ENCODE measurements at regions not wholly inside any gene's neighbourhood (a gene's known extent, or its start where the extent isn't known, plus 50 kb on each side); places are given as distances from the start of the nearest gene placed in this dataset.

DNA sequence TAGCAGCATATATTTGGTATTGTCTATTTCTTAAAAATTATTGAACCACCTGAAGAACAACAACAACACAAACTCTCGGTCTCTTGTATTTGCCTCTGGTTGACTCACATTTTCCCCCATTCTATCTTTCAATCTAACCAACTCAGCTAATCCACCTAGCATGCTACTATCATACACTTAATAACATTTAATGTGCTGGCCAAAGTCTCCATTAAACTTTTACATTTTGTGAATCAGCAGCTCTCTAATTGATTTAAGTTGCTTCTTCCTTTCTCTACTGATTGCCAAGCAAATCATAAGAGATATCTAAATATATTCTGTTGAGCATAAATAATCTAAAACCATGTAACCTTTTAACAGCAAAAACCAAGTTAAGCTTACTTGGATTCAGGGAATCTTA, 631.7 kb downstream of the IGSF11 start:
- no peak for DNase-seq (ENCODE audit: low read depth in 1 of 2, low spot score in 1 of 2)
- Histone ChIP-seq H3K4me1 (ENCODE audit: low read depth) (no peaks in the 10 kb centered on the region), H3K27me3 (no peaks in the 10 kb centered on the region), H3K27ac (no peak overlapping the region), H3K9me3 (ENCODE audit: low read depth) (no peaks in the 10 kb centered on the region), H3K36me3 (no peaks in the 10 kb centered on the region), H3K4me3 (no peak overlapping the region)
- TF ChIP-seq, protein P1, sequence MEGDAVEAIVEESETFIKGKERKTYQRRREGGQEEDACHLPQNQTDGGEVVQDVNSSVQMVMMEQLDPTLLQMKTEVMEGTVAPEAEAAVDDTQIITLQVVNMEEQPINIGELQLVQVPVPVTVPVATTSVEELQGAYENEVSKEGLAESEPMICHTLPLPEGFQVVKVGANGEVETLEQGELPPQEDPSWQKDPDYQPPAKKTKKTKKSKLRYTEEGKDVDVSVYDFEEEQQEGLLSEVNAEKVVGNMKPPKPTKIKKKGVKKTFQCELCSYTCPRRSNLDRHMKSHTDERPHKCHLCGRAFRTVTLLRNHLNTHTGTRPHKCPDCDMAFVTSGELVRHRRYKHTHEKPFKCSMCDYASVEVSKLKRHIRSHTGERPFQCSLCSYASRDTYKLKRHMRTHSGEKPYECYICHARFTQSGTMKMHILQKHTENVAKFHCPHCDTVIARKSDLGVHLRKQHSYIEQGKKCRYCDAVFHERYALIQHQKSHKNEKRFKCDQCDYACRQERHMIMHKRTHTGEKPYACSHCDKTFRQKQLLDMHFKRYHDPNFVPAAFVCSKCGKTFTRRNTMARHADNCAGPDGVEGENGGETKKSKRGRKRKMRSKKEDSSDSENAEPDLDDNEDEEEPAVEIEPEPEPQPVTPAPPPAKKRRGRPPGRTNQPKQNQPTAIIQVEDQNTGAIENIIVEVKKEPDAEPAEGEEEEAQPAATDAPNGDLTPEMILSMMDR (IDR thresholded peaks at IDR 0.05; ENCODE audit: low read depth, low read length), result no peak

DNA sequence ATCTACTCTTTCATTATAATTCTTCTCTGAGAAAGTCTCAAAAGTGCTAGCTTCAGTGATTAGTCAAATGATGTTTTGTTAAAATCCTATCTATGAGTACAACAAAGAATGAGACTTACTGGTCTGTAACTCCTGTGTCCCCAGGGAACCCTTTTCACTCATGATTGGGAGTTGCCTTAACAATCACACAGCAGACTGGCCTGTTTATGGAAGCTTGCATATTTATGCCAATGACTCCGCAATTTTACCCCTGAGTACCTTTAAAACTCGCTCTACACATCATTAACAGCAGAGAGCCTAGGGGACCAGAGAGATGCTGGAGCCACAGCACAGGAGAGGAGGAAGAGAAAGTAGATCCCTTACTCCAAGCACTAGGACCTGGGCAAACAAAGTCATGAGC, 628.1 kb downstream of the IGSF11 start:
- H3K4me1 ChIP-seq (ENCODE audit: low read depth), result no peaks in the 10 kb centered on the region
- TF ChIP-seq, protein P1 (IDR thresholded peaks at IDR 0.05; ENCODE audit: low read depth, low read length), result no peak

DNA sequence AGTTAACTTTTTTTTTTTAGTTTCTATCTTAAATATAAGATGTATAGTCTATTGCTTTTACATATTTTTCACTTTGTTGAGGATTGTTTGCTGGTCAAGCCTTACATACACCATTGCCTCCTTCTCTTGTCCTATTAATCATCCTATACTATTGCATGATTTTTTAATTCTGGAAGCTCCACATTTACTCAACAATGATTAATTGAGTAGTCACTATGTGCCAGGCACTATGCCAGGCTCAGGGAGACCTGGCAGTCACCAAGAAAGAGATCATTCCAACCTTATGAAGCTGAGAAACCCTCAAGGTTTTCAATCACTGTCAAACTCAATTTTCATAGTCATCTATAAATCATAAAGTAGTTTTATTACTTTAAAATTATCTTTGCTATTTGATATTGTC, 626.2 kb downstream of the IGSF11 start:
- H3K9me3 ChIP-seq (ENCODE audit: low read depth), result no peaks in the 10 kb centered on the region
- no peaks in the 10 kb centered on the region for H3K27me3 ChIP-seq
- no peaks in the 10 kb centered on the region for H3K4me1 ChIP-seq (ENCODE audit: low read depth)
- no peaks in the 10 kb centered on the region for H3K36me3 ChIP-seq
- no peak overlapping the region for H3K4me3 ChIP-seq
- H3K27ac ChIP-seq, result no peak overlapping the region
- TF ChIP-seq, protein P1 (IDR thresholded peaks at IDR 0.05; ENCODE audit: low read depth, low read length), result no peak
- DNase-seq (ENCODE audit: low read depth in 1 of 2, low spot score in 1 of 2), result no peak

More for the DNA sequence above, 628.1 kb downstream of the IGSF11 start:
- no peak for DNase-seq (ENCODE audit: low read depth in 1 of 2, low spot score in 1 of 2)
- H3K27me3 ChIP-seq, result no peaks in the 10 kb centered on the region
- no peaks in the 10 kb centered on the region for H3K9me3 ChIP-seq (ENCODE audit: low read depth)
- no peak overlapping the region for H3K4me3 ChIP-seq
- no peaks in the 10 kb centered on the region for H3K36me3 ChIP-seq
- H3K27ac ChIP-seq, result no peak overlapping the region

DNA sequence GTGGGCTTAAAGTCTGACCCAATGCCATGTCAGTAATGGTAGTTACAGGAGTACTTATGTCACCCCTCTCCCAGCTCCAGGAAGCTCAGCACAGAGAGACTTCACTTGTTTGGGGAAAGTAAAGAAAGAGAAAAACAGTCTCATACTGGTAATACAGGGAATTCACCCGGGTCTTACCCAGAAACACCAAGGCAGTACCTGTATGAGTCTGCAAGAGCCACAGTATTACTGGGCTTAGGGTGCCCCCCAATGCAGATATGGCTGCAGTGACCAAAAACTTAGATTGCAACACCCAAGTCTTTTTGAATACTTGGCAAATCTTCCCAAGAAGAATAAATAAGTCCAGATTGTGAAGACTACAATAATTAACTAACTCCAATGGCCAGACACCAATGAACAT, 622.1 kb downstream of the IGSF11 start:
- no peaks in the 10 kb centered on the region for H3K27me3 ChIP-seq
- no peaks in the 10 kb centered on the region for H3K9me3 ChIP-seq (ENCODE audit: low read depth)
- no peaks in the 10 kb centered on the region for H3K4me1 ChIP-seq (ENCODE audit: low read depth)
- H3K27ac ChIP-seq, result no peak overlapping the region
- no peak for DNase-seq (ENCODE audit: low read depth in 1 of 2, low spot score in 1 of 2)
- H3K36me3 ChIP-seq, result no peaks in the 10 kb centered on the region
- TF ChIP-seq, protein P1 (IDR thresholded peaks at IDR 0.05; ENCODE audit: low read depth, low read length), result no peak
- H3K4me3 ChIP-seq, result no peak overlapping the region

DNA sequence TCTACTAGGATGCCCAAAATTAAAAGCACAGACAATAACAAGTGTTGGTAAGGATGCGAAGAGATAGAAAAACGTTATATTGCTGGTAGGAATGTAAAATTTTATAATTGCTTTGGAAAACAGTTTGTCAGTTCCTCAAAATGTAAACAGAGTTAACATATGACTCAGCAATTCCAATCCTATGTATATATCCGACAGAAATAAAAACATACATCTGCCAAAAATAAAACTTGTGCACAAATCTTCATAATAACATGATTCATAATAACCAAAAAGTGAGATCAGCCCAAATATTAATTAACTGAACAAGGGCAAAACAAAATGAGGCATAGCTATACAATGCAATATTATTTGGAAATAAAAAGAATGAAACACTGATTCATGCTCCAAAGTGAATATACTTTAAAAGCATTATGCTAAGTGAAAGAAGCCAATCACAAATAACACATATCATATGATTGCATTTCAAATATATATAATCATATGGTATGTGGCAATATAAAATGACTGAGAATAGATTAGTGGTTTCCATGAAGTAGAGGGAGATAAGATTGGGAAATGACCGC, 609.3 kb downstream of the IGSF11 start:
- no peak overlapping the region for H3K4me3 ChIP-seq
- TF ChIP-seq, protein P1 (IDR thresholded peaks at IDR 0.05; ENCODE audit: low read depth, low read length), result no peak

DNA sequence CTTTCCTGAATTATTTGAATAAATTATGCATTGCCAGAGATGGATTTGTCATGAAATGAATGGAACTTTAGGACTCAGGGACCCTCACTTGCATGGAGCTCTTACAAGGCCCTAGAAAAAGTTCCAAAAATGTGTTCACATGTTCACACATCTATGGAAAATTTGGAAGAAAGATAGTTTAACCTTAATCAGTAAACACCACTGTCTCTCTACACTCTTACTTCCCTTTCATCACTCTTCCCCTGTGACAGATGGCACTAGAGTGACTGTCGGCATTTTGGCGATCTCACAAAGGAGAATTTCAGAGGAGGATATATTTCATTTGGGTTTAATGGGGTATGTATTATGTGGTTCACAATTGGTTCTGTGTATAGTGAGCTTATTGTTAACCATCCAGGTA, 600.8 kb downstream of the IGSF11 start:
- no peak overlapping the region for H3K27ac ChIP-seq
- H3K36me3 ChIP-seq, result no peaks in the 10 kb centered on the region
- H3K4me1 ChIP-seq (ENCODE audit: low read depth), result peaks cover 14% of the 10 kb centered on the region
- TF ChIP-seq, protein P1 (IDR thresholded peaks at IDR 0.05; ENCODE audit: low read depth, low read length), result no peak
- no peak overlapping the region for H3K4me3 ChIP-seq
- DNase-seq (ENCODE audit: low read depth in 1 of 2, low spot score in 1 of 2), result no peak
- H3K9me3 ChIP-seq (ENCODE audit: low read depth), result no peaks in the 10 kb centered on the region
- no peaks in the 10 kb centered on the region for H3K27me3 ChIP-seq

More for the DNA sequence above, 609.3 kb downstream of the IGSF11 start:
- DNase-seq (ENCODE audit: low read depth in 1 of 2, low spot score in 1 of 2), result no peak
- no peaks in the 10 kb centered on the region for H3K4me1 ChIP-seq (ENCODE audit: low read depth)
- no peak overlapping the region for H3K27ac ChIP-seq
- no peaks in the 10 kb centered on the region for H3K27me3 ChIP-seq
- no peaks in the 10 kb centered on the region for H3K36me3 ChIP-seq
- H3K9me3 ChIP-seq (ENCODE audit: low read depth), result no peaks in the 10 kb centered on the region

Data from cardiac muscle cell (in vitro differentiated cells and primary cell).